Loucy (cell line): ENCODE measurements at regions not wholly inside any gene's neighbourhood (a gene's known extent, or its start where the extent isn't known, plus 50 kb on each side); places are given as distances from the start of the nearest gene placed in this dataset.

Experiments used
- H2AFZ ChIP-seq: fragments of 200-600 bp; sonication (generic); 2 replicates; pipeline ENCODE4 v1.6.0; 2016; ENCODE audit warnings: antibody characterized with exemption, mild to moderate bottlenecking, low read length, moderate library complexity
- H3F3A ChIP-seq: fragments of 200-600 bp; 2 replicates; pipeline ENCODE4 v1.6.0; 2016; ENCODE audit warnings: antibody characterized with exemption, low read depth, mild to moderate bottlenecking
- H3K27me3 ChIP-seq: fragments of 200-600 bp; sonication (generic); 2 replicates; pipeline ENCODE4 v1.6.1; 2014; ENCODE audit warnings: low read length, mild to moderate bottlenecking; ENCODE audit not compliant: insufficient read depth, poor library complexity, severe bottlenecking
- H3K36me3 ChIP-seq: fragments of 200-600 bp; sonication (generic); 2 replicates; pipeline ENCODE4 v1.6.1; 2016; ENCODE audit warnings: low read length; ENCODE audit not compliant: insufficient read depth
- H3K4me1 ChIP-seq: fragments of 200-600 bp; sonication (generic); 2 replicates; pipeline ENCODE4 v1.5.1; 2014; ENCODE audit warnings: low read length, mild to moderate bottlenecking; ENCODE audit not compliant: insufficient read depth, poor library complexity, severe bottlenecking
- H3K4me2 ChIP-seq: fragments of 200-600 bp; sonication (generic); 2 replicates; pipeline ENCODE4 v1.6.0; 2014; ENCODE audit warnings: antibody characterized with exemption, low read length, low read depth, mild to moderate bottlenecking; ENCODE audit not compliant: poor library complexity, severe bottlenecking
- H3K4me3 ChIP-seq: fragments of 200-600 bp; sonication (generic); 2 replicates; pipeline ENCODE4 v1.5.1; 2014; ENCODE audit warnings: low read length, mild to moderate bottlenecking, mixed read lengths; ENCODE audit not compliant: poor library complexity, severe bottlenecking
- H3K79me2 ChIP-seq: fragments of 200-600 bp; sonication (generic); 2 replicates; pipeline ENCODE4 v1.6.1; 2014; ENCODE audit warnings: low read length; ENCODE audit not compliant: insufficient read depth
- H3K9ac ChIP-seq: fragments of 200-600 bp; sonication (generic); 2 replicates; pipeline ENCODE4 v1.6.0; 2014; ENCODE audit warnings: mild to moderate bottlenecking, low read depth, low read length, moderate library complexity; ENCODE audit not compliant: poor library complexity, severe bottlenecking
- H3K9me2 ChIP-seq: fragments of 200-600 bp; sonication (generic); replicated peaks from 2 replicates; pipeline ENCODE4 v1.6.1; 2016; ENCODE audit warnings: low read depth, low read length, mixed read lengths
- H3K9me3 ChIP-seq: fragments of 200-600 bp; sonication (generic); 2 replicates; pipeline ENCODE4 v1.6.1; 2014; ENCODE audit warnings: mild to moderate bottlenecking, antibody characterized with exemption, low read length, low read depth; ENCODE audit not compliant: insufficient read depth
- H4K20me1 ChIP-seq: fragments of 200-600 bp; sonication (generic); 2 replicates; pipeline ENCODE4 v1.6.0; 2014; ENCODE audit warnings: antibody characterized with exemption, low read length, mild to moderate bottlenecking; ENCODE audit not compliant: insufficient read depth, poor library complexity, severe bottlenecking
- EZH2phosphoT487 ChIP-seq: fragments of 200-600 bp; IDR thresholded peaks from 2 replicates; pipeline ENCODE4 v1.6.1; 2018; ENCODE audit warnings: antibody characterized with exemption, mild to moderate bottlenecking, moderate library complexity, borderline replicate concordance
- TF ChIP-seq, protein P1 (sequence below): fragments of 200-600 bp; sonication (generic); conservative IDR thresholded peaks from 2 replicates; pipeline ENCODE4 v1.5.1; 2014; ENCODE audit warnings: mild to moderate bottlenecking, antibody characterized with exemption, low read length

DNA sequence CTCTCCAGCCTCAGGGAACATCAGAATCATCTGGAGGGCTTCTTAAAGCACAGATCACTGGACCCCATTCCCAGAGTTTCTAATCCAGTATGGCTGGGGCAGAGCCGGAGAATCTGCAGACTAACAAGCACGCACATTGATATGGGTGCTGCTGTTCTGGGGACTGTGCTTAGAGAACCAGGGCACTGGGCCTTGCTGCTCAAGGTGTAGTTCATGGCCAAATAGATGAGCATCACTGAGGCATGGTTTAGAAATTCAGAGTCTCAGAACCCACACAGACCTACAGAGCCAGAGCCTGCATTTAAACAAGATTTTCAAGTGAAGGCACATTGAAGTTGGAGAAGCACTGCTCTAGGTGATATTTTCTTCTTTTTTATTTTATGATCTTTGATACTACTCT, 376.8 kb upstream of the PHF14 start:
- Histone ChIP-seq H3K9ac (no peak overlapping the region), H3K9me3 (no peaks in the 10 kb centered on the region), H3K79me2 (no peaks in the 10 kb centered on the region), H3K36me3 (no peaks in the 10 kb centered on the region), H3K9me2 (no peaks in the 10 kb centered on the region), H3F3A (no peaks in the 10 kb centered on the region), H3K27me3 (no peaks in the 10 kb centered on the region), H2AFZ (no peak overlapping the region), H3K4me3 (no peak overlapping the region), H3K4me1 (no peaks in the 10 kb centered on the region), H4K20me1 (no peaks in the 10 kb centered on the region), H3K4me2 (no peak overlapping the region)
- no peak for TF ChIP-seq EZH2phosphoT487
- TF ChIP-seq, protein P1, sequence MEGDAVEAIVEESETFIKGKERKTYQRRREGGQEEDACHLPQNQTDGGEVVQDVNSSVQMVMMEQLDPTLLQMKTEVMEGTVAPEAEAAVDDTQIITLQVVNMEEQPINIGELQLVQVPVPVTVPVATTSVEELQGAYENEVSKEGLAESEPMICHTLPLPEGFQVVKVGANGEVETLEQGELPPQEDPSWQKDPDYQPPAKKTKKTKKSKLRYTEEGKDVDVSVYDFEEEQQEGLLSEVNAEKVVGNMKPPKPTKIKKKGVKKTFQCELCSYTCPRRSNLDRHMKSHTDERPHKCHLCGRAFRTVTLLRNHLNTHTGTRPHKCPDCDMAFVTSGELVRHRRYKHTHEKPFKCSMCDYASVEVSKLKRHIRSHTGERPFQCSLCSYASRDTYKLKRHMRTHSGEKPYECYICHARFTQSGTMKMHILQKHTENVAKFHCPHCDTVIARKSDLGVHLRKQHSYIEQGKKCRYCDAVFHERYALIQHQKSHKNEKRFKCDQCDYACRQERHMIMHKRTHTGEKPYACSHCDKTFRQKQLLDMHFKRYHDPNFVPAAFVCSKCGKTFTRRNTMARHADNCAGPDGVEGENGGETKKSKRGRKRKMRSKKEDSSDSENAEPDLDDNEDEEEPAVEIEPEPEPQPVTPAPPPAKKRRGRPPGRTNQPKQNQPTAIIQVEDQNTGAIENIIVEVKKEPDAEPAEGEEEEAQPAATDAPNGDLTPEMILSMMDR, result no peak

- Histone ChIP-seq H3K36me3 (no peaks in the 10 kb centered on the region), H3K4me3 (no peak overlapping the region), H3K79me2 (no peaks in the 10 kb centered on the region), H3F3A (no peaks in the 10 kb centered on the region), H3K4me2 (no peak overlapping the region), H3K4me1 (peaks cover 6% of the 10 kb centered on the region), H3K9me3 (no peaks in the 10 kb centered on the region), H4K20me1 (no peaks in the 10 kb centered on the region), H3K9ac (no peak overlapping the region), H2AFZ (no peak overlapping the region), H3K9me2 (no peaks in the 10 kb centered on the region), H3K27me3 (no peaks in the 10 kb centered on the region)
- TF ChIP-seq, protein P1, result no peak
Measured at GRCh38 chr7:10604128-10604527, 369.5 kb upstream of the PHF14 start.

GRCh38 chr7:10612950-10613349, 360.7 kb upstream of the PHF14 start:
- no peaks in the 10 kb centered on the region for H3F3A ChIP-seq
- TF ChIP-seq, protein P1, result no peak
- no peak for TF ChIP-seq EZH2phosphoT487
- H3K4me3 ChIP-seq, result no peak overlapping the region
- peaks cover 16% of the 10 kb centered on the region for H3K4me1 ChIP-seq
- H3K36me3 ChIP-seq, result no peaks in the 10 kb centered on the region
- H3K79me2 ChIP-seq, result no peaks in the 10 kb centered on the region
- no peaks in the 10 kb centered on the region for H3K9me3 ChIP-seq
- H3K9ac ChIP-seq, result no peak overlapping the region
- H3K27me3 ChIP-seq, result no peaks in the 10 kb centered on the region
- H3K9me2 ChIP-seq, result no peaks in the 10 kb centered on the region
- H4K20me1 ChIP-seq, result no peaks in the 10 kb centered on the region
- no peak overlapping the region for H3K4me2 ChIP-seq
- no peak overlapping the region for H2AFZ ChIP-seq
